Adrenal gland (tissue), 9 donors: ENCODE measurements at regions not wholly inside any gene's neighbourhood (a gene's known extent, or its start where the extent isn't known, plus 50 kb on each side); places are given as distances from the start of the nearest gene placed in this dataset.

ENCODE experiments used
- DNase-seq, 7 donors: peaks; one replicate each; pipeline ENCODE4 v3.0.0-alpha.2; 2019 to 2020
- H3K27ac ChIP-seq, 5 donors: fragments of 200-600 bp; sonication (generic) in 4 of 5; 1 replicate in 3 of 5; 2 replicates in 2 of 5; pipeline versions ENCODE4 v1.5.1 to v1.8.0; 2016 to 2020; ENCODE audit warnings: mild to moderate bottlenecking in 1 of 5
- H3K27me3 ChIP-seq: fragments of 200-600 bp; 2 replicates; pipeline ENCODE4 v1.8.0; 2021
- H3K36me3 ChIP-seq, 2 donors: fragments of 200-600 bp; replicated peaks in 1 of 2; 1 replicate in 1 of 2; 2 replicates in 1 of 2; pipeline versions ENCODE4 v1.5.1 to v1.8.0; 2018 to 2022
- H3K4me1 ChIP-seq, 2 donors: fragments of 200-600 bp; replicated peaks in 1 of 2; 1 replicate in 1 of 2; 2 replicates in 1 of 2; pipeline versions ENCODE4 v1.5.1 to v1.8.0; 2018 to 2021
- H3K4me3 ChIP-seq, 4 donors: fragments of 200-600 bp; sonication (generic) in 3 of 4; one replicate each; pipeline ENCODE4 v1.5.1; 2016 to 2018
- H3K9me3 ChIP-seq, 3 donors: fragments of 200-600 bp; sonication (generic) in 1 of 3; replicated peaks in 1 of 3; 1 replicate in 2 of 3; 2 replicates in 1 of 3; pipeline versions ENCODE4 v1.5.1 to v1.8.0; 2016 to 2021
- CTCF ChIP-seq, 6 experiments: fragments of 450-650 bp in 4 of 6; fragments of 200-600 bp in 2 of 6; sonication (generic) in 1 of 6; IDR thresholded peaks; 1 replicate in 5 of 6; 2 replicates in 1 of 6; pipeline versions ENCODE4 v1.5.1 to v1.8.0; 2016 to 2021; ENCODE audit warnings: antibody characterized with exemption in 6 of 6, mild to moderate bottlenecking in 2 of 6, moderate library complexity in 1 of 6
- POLR2A ChIP-seq, 2 donors: fragments of 450-650 bp; IDR thresholded peaks; one replicate each; pipeline ENCODE4 v1.6.1; 2017; ENCODE audit warnings: antibody characterized with exemption in 2 of 2, mild to moderate bottlenecking in 2 of 2, moderate library complexity in 1 of 2
- WGBS, 4 donors: extraction: QIAGEN DNeasy Blood & Tissue Kit in 2 of 4; methylation state at CpG; one replicate each; pipeline versions ENCODE4 v1.1.5 to v1.1.7; 2013 to 2017; 5-methylcytosine and 5-hydroxymethylcytosine counted together
- intact Hi-C, 2 donors: fragments of 100-400 bp; cut with DNase I; formaldehyde crosslinking; loops; one replicate each; pipeline versions ENCODE4 v1.14.1 to v1.15.0; 2022 to 2023
- donor health status: healthy with polysubstance abuse.
- donor health status: Bipolar disorder and iron deficiency.
- donor health status: DM: yes; HTN: yes; CAD: no.
- donor health status: DM: no; HTN: no; CAD: no.
- donor health status: DM: no; HTN: no; CAD: no.

GRCh38 chr3:135636596-135636995, 328.9 kb upstream of the PPP2R3A start:
- TF ChIP-seq POLR2A (IDR thresholded peaks at IDR 0.05), result no peak
- no peak for TF ChIP-seq CTCF (IDR thresholded peaks at IDR 0.05)
- intact Hi-C loops, result no loop called here
- DNase-seq, result no peak
- Histone ChIP-seq H3K36me3 (no peaks in the 10 kb centered on the region), H3K27me3 (no peaks in the 10 kb centered on the region), H3K4me1 (no peaks in the 10 kb centered on the region), H3K27ac (no peak overlapping the region), H3K4me3 (no peak overlapping the region), H3K9me3 (no peaks in the 10 kb centered on the region)
- 70 to 82% (median 79%) methylated on average over 1 of the region's 1 CpG for WGBS, 4 donors

- Histone ChIP-seq H3K27me3 (no peaks in the 10 kb centered on the region), H3K27ac (no peak overlapping the region), H3K4me1 (no peaks in the 10 kb centered on the region), H3K4me3 (no peak overlapping the region), H3K9me3 (no peaks in the 10 kb centered on the region), H3K36me3 (no peaks in the 10 kb centered on the region)
- intact Hi-C loops, result no loop called here
- no peak for DNase-seq
- 63 to 80% (median 64%) methylated on average over 3 of the region's 3 CpGs for WGBS, 4 donors
- no peak for TF ChIP-seq CTCF (IDR thresholded peaks at IDR 0.05)
- no peak for TF ChIP-seq POLR2A (IDR thresholded peaks at IDR 0.05)
Observed at GRCh38 chr3:135637013-135637412, 328.5 kb upstream of the PPP2R3A start.

GRCh38 chr3:135641761-135642160, 323.8 kb upstream of the PPP2R3A start:
- H3K4me1 ChIP-seq, result no peaks in the 10 kb centered on the region
- no peaks in the 10 kb centered on the region for H3K9me3 ChIP-seq
- H3K4me3 ChIP-seq, result no peak overlapping the region
- H3K27me3 ChIP-seq, result no peaks in the 10 kb centered on the region
- no peak for DNase-seq
- TF ChIP-seq POLR2A (IDR thresholded peaks at IDR 0.05) (no peak), CTCF (IDR thresholded peaks at IDR 0.05) (no peak)
- H3K36me3 ChIP-seq, result no peaks in the 10 kb centered on the region
- intact Hi-C loops, result no loop called here
- H3K27ac ChIP-seq, result no peak overlapping the region

- H3K27me3 ChIP-seq, result no peaks in the 10 kb centered on the region
- no peaks in the 10 kb centered on the region for H3K36me3 ChIP-seq
- intact Hi-C loops, result no loop called here
- no peak for DNase-seq
- no peaks in the 10 kb centered on the region for H3K4me1 ChIP-seq
- H3K27ac ChIP-seq, result no peak overlapping the region
- 85 to 89% (median 88%) methylated on average over 1 of the region's 1 CpG for WGBS, 4 donors
- H3K4me3 ChIP-seq, result no peak overlapping the region
- no peaks in the 10 kb centered on the region for H3K9me3 ChIP-seq
- no peak for TF ChIP-seq CTCF (IDR thresholded peaks at IDR 0.05)
- TF ChIP-seq POLR2A (IDR thresholded peaks at IDR 0.05), result no peak
Observed at GRCh38 chr3:135645541-135645940, 320.0 kb upstream of the PPP2R3A start.
